Body of pancreas (tissue), 4 donors: ENCODE measurements at regions not wholly inside any gene's neighbourhood (a gene's known extent, or its start where the extent isn't known, plus 50 kb on each side); places are given as distances from the start of the nearest gene placed in this dataset.

Experiments
- POLR2A ChIP-seq, 3 donors: fragments of 450-650 bp; IDR thresholded peaks; one replicate each; pipeline ENCODE4 v1.6.1; 2016; ENCODE audit warnings: antibody characterized with exemption in 3 of 3, mild to moderate bottlenecking in 2 of 3
- TF ChIP-seq, protein P1 (sequence below), 7 experiments: fragments of 450-650 bp in 4 of 7; fragments of 200-600 bp in 3 of 7; sonication (generic) in 3 of 7; IDR thresholded peaks; one replicate each; pipeline ENCODE4 v1.5.1; 2016 to 2019; ENCODE audit warnings: antibody characterized with exemption in 7 of 7

DNA sequence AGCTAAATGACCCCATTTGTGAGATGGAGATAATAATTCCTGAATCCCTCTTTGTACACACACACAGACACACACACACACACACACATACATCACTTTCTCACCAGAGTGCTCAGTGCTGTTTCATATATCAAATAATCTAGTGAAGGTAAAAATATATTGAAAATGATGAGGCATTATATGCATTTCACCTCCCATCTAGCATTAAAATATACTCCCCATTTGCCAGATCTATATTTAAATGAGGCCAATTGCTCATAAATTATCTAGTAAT, 490.7 kb upstream of the FLRT2 start:
- TF ChIP-seq, protein P1, sequence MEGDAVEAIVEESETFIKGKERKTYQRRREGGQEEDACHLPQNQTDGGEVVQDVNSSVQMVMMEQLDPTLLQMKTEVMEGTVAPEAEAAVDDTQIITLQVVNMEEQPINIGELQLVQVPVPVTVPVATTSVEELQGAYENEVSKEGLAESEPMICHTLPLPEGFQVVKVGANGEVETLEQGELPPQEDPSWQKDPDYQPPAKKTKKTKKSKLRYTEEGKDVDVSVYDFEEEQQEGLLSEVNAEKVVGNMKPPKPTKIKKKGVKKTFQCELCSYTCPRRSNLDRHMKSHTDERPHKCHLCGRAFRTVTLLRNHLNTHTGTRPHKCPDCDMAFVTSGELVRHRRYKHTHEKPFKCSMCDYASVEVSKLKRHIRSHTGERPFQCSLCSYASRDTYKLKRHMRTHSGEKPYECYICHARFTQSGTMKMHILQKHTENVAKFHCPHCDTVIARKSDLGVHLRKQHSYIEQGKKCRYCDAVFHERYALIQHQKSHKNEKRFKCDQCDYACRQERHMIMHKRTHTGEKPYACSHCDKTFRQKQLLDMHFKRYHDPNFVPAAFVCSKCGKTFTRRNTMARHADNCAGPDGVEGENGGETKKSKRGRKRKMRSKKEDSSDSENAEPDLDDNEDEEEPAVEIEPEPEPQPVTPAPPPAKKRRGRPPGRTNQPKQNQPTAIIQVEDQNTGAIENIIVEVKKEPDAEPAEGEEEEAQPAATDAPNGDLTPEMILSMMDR (IDR thresholded peaks at IDR 0.05), result no peak
- no peak for TF ChIP-seq POLR2A (IDR thresholded peaks at IDR 0.05)
